ENCODE measurements at regions not wholly inside any gene's neighbourhood (a gene's known extent, or its start where the extent isn't known, plus 50 kb on each side); places are given as distances from the start of the nearest gene placed in this dataset.

- TF ChIP-seq, protein P1, sequence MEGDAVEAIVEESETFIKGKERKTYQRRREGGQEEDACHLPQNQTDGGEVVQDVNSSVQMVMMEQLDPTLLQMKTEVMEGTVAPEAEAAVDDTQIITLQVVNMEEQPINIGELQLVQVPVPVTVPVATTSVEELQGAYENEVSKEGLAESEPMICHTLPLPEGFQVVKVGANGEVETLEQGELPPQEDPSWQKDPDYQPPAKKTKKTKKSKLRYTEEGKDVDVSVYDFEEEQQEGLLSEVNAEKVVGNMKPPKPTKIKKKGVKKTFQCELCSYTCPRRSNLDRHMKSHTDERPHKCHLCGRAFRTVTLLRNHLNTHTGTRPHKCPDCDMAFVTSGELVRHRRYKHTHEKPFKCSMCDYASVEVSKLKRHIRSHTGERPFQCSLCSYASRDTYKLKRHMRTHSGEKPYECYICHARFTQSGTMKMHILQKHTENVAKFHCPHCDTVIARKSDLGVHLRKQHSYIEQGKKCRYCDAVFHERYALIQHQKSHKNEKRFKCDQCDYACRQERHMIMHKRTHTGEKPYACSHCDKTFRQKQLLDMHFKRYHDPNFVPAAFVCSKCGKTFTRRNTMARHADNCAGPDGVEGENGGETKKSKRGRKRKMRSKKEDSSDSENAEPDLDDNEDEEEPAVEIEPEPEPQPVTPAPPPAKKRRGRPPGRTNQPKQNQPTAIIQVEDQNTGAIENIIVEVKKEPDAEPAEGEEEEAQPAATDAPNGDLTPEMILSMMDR (IDR thresholded peaks at IDR 0.05; ENCODE audit: low read depth, low read length, poor library complexity, severe bottlenecking): no peak
- TF ChIP-seq EZH2phosphoT487 (IDR thresholded peaks at IDR 0.05; ENCODE audit: borderline replicate concordance, low read length): no peak
Observed at GRCh38 chr7:52362521-52362920, 672.9 kb upstream of the POM121L12 start.

Measured in DOHH2 (cell line).